WI38 (cell line): ENCODE measurements at regions not wholly inside any gene's neighbourhood (a gene's known extent, or its start where the extent isn't known, plus 50 kb on each side); places are given as distances from the start of the nearest gene placed in this dataset.
"Not testable (repeated sequence)": the region's sequence is repeated elsewhere in the genome, so short reads cannot be mapped to it uniquely, and the experiment has no call there.

Experiments used
- H3K4me3 ChIP-seq: 2 replicates; pipeline ENCODE4 v1.5.1; 2011; ENCODE audit warnings: low read depth, mild to moderate bottlenecking, control low read depth, low read length
- TF ChIP-seq, protein P1 (sequence below): IDR thresholded peaks from 2 replicates; pipeline ENCODE4 v1.5.1; 2012; ENCODE audit warnings: low read depth, mild to moderate bottlenecking, control low read depth, low read length

GRCh38 chr3:14265246-14265962, 86.8 kb downstream of the LSM3 start:
- H3K4me3 ChIP-seq, result no peak overlapping the region
- TF ChIP-seq, protein P1, sequence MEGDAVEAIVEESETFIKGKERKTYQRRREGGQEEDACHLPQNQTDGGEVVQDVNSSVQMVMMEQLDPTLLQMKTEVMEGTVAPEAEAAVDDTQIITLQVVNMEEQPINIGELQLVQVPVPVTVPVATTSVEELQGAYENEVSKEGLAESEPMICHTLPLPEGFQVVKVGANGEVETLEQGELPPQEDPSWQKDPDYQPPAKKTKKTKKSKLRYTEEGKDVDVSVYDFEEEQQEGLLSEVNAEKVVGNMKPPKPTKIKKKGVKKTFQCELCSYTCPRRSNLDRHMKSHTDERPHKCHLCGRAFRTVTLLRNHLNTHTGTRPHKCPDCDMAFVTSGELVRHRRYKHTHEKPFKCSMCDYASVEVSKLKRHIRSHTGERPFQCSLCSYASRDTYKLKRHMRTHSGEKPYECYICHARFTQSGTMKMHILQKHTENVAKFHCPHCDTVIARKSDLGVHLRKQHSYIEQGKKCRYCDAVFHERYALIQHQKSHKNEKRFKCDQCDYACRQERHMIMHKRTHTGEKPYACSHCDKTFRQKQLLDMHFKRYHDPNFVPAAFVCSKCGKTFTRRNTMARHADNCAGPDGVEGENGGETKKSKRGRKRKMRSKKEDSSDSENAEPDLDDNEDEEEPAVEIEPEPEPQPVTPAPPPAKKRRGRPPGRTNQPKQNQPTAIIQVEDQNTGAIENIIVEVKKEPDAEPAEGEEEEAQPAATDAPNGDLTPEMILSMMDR, result no peak

DNA sequence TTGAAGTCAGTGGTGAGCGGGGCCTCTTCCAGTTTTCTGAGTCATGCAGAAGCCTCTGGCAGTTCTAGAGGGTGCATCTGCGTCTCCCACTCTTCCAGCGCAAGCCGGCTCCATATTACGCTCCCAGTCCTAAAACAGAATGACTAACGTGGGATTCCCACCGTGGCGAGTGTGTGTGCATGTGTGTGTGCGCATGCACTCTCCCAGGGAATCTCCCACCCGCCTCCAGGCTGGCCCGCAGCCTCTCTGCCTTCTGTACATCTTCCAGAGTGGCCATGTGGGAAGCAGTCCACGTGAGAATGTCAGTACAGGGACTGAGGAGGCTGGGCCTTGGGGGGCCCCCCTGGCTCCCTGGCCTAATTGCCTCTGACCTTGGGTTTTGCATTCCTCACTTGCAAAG, 87.7 kb downstream of the LSM3 start:
- H3K4me3 ChIP-seq, result no peak overlapping the region
- TF ChIP-seq, protein P1, result no peak

DNA sequence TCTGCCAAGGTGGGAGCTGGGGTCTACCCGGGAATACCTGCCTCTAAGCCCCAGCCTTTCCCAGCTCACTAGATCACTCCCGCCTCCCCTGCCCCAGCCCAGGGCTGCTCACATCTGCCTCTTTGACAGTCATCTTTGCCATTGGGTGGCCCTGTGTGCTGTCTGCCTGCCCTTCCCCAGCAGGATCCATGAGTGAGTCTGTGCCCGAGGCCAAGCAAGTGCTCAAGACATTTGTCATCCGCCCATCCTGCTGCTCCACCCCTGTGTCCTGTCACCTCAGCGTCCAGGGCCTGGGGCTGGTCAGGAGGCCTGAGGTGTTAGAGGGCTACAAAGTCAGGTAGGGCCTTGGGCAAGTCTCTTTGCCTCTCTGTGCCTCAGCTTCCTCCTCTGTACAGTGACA, 89.4 kb downstream of the LSM3 start:
- no peak overlapping the region for H3K4me3 ChIP-seq
- TF ChIP-seq, protein P1, result no peak

GRCh38 chr3:14268897-14269296, 90.3 kb downstream of the LSM3 start:
- TF ChIP-seq, protein P1, result no peak
- no peak overlapping the region for H3K4me3 ChIP-seq

GRCh38 chr3:14272041-14272958, 93.7 kb downstream of the LSM3 start:
- not testable (repeated sequence) for H3K4me3 ChIP-seq

DNA sequence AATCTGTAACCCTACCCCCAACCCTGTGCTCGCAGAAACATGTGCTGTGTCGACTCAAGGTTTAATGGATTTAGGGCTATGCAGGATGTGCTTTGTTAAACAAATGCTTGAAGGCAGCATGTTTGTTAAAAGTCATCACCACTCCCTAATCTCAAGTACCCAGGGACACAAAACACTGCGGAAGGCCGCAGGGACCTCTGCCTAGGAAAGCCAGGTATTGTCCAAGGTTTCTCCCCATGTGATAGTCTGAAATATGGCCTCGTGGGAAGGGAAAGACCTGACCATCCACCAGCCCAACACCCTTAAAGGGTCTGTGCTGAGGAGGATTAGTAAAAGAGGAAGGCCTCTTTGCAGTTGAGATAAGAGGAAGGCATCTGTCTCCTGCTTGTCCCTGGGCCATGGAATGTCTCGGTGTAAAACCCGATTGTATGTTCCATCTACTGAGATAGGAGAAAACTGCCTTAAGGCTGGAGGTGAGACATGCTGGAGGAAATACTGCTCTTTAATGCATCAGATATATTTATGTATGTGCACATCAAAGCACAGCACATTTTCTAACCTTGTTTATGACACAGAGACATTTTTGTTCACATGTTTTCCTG, 94.4 kb downstream of the LSM3 start:
- not testable (repeated sequence) for H3K4me3 ChIP-seq

GRCh38 chr3:14273901-14274611, 95.4 kb downstream of the LSM3 start:
- H3K4me3 ChIP-seq, result no peak overlapping the region
- TF ChIP-seq, protein P1, result no peak

GRCh38 chr3:14274612-14274936, 96.0 kb downstream of the LSM3 start:
- TF ChIP-seq, protein P1, result no peak

More at GRCh38 chr3:14274612-14274936, 96.0 kb downstream of the LSM3 start:
- H3K4me3 ChIP-seq, result no peak overlapping the region
